ENCODE measurements at regions not wholly inside any gene's neighbourhood (a gene's known extent, or its start where the extent isn't known, plus 50 kb on each side); places are given as distances from the start of the nearest gene placed in this dataset.

GRCh38 chr6:11903645-11904044 lies 108.5 kb upstream of the HIVEP1 start:
- no peak for FAIRE-seq
- no peak for DNase-seq (ENCODE audit: insufficient read length, low spot score)
- TF ChIP-seq, protein P1, sequence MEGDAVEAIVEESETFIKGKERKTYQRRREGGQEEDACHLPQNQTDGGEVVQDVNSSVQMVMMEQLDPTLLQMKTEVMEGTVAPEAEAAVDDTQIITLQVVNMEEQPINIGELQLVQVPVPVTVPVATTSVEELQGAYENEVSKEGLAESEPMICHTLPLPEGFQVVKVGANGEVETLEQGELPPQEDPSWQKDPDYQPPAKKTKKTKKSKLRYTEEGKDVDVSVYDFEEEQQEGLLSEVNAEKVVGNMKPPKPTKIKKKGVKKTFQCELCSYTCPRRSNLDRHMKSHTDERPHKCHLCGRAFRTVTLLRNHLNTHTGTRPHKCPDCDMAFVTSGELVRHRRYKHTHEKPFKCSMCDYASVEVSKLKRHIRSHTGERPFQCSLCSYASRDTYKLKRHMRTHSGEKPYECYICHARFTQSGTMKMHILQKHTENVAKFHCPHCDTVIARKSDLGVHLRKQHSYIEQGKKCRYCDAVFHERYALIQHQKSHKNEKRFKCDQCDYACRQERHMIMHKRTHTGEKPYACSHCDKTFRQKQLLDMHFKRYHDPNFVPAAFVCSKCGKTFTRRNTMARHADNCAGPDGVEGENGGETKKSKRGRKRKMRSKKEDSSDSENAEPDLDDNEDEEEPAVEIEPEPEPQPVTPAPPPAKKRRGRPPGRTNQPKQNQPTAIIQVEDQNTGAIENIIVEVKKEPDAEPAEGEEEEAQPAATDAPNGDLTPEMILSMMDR (IDR thresholded peaks at IDR 0.05; ENCODE audit: insufficient read depth, missing control alignments): no peak

DNA sequence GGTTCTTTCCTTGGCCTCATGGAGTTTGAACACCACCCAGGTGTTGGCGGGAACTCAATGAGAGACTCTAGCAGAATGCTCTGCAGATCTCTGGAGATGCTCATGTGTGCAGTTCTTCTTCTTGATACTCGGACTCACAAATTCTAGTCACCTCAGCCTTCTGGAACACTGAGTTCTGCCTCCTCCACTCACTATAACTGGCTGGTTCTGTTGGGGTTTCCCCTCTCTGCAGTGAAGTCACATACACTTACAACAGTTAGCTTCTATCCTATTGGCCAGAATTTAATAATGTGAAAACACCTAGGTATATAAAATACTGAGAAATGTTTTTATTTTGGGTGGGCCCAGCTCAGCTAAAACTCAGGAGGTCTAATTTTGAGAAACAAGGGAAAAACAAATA lies 109.6 kb upstream of the HIVEP1 start:
- FAIRE-seq (no peak), DNase-seq (ENCODE audit: insufficient read length, low spot score) (no peak)

DNA sequence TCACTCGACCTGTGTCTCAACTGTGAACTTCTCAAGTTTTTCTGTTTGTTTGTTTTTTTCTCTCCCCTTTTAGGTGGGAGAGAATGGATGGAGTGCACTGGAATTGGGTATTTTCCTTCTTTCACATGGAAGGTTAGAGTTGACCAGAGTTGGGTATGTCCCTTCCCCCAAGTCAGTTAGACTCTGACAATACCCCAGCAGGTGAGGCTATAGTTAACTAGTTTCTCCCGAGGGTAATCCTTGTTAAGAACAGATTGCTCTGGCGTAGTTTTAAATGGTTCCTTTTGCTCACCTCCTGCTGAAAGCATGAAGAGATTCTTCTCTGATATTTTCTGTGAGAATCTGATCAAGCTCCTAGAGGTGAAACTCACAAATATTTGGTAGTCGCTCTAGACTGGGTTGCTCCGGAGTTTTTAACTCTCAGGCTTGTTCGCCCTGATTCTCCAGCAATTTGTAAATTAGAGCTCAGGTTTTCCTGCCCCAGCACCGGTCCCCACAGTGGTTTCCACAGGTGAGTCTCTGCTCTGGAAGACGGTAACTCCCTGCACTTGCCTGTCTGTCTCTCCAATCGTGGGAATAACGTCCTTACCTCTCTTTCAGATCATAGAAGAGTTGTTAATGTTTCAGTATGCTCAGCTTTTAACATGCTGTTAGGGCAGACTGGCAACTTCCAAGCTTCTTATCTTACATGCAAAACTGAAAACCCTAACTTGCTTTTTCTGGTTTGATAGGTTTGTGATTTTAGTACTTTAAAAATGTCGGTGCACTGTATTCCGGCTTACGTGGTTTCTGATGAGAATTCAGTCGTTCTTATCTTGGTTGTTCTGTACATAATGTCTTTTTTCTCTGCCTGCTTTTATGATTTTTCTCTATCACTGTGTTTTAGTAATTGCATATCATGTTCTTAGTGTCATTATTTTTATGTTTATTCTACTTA lies 111.2 kb upstream of the HIVEP1 start:
- FAIRE-seq: no peak
- DNase-seq (ENCODE audit: insufficient read length, low spot score): no peak
- TF ChIP-seq, protein P1 (IDR thresholded peaks at IDR 0.05; ENCODE audit: insufficient read depth, missing control alignments): no peak

More for the DNA sequence above, 109.6 kb upstream of the HIVEP1 start:
- TF ChIP-seq, protein P1 (IDR thresholded peaks at IDR 0.05; ENCODE audit: insufficient read depth, missing control alignments): no peak

- DNase-seq (ENCODE audit: insufficient read length, low spot score) (no peak), FAIRE-seq (no peak)
- TF ChIP-seq, protein P1 (IDR thresholded peaks at IDR 0.05; ENCODE audit: insufficient read depth, missing control alignments): no peak
Measured at GRCh38 chr6:11899645-11900044, 112.5 kb upstream of the HIVEP1 start.

GRCh38 chr6:11894212-11894611 lies 115.6 kb upstream of the ADTRP start:
- TF ChIP-seq, protein P1 (IDR thresholded peaks at IDR 0.05; ENCODE audit: insufficient read depth, missing control alignments): no peak
- FAIRE-seq (no peak), DNase-seq (ENCODE audit: insufficient read length, low spot score) (no peak)

GRCh38 chr6:11891547-11891946 lies 112.9 kb upstream of the ADTRP start:
- TF ChIP-seq, protein P1 (IDR thresholded peaks at IDR 0.05; ENCODE audit: insufficient read depth, missing control alignments): no peak
- FAIRE-seq: no peak
- no peak for DNase-seq (ENCODE audit: insufficient read length, low spot score)

- DNase-seq (ENCODE audit: insufficient read length, low spot score) (no peak), FAIRE-seq (no peak)
- TF ChIP-seq, protein P1 (IDR thresholded peaks at IDR 0.05; ENCODE audit: insufficient read depth, missing control alignments): no peak
Measured at GRCh38 chr6:11890849-11891248, 112.2 kb upstream of the ADTRP start.

All from D721Med (cell line).